GM21360 (cell line): ENCODE measurements at regions not wholly inside any gene's neighbourhood (a gene's known extent, or its start where the extent isn't known, plus 50 kb on each side); places are given as distances from the start of the nearest gene placed in this dataset.
"Not testable (repeated sequence)": the region's sequence is repeated elsewhere in the genome, so short reads cannot be mapped to it uniquely, and the experiment has no call there.

Experiments used
- ATAC-seq: cut with Tn5 transposase; IDR thresholded peaks from one replicate; pipeline ENCODE4 v1.9.1; 2021; ENCODE audit warnings: mild to moderate bottlenecking, moderate library complexity; ENCODE audit not compliant: unreplicated experiment

DNA sequence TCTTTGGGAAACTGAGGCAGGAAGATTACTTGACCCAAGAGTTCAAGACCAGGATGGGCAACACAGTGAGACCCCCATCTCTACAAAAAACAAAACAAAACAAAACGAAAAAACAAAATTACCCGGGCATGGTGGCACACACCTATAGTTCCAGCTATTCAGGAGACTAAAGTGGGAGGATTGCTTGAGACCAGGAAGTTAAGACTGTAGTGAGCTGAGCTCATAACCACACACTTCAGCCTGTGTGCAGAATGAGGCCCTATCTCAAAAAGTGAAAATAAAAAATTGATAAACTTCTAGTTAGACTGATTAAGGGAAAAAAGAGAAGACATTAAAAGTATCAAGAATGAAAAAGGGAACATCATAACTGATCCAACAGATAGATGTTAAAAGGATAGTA is 154.0 kb downstream of the RHOU start:
- ATAC-seq, result no peak

DNA sequence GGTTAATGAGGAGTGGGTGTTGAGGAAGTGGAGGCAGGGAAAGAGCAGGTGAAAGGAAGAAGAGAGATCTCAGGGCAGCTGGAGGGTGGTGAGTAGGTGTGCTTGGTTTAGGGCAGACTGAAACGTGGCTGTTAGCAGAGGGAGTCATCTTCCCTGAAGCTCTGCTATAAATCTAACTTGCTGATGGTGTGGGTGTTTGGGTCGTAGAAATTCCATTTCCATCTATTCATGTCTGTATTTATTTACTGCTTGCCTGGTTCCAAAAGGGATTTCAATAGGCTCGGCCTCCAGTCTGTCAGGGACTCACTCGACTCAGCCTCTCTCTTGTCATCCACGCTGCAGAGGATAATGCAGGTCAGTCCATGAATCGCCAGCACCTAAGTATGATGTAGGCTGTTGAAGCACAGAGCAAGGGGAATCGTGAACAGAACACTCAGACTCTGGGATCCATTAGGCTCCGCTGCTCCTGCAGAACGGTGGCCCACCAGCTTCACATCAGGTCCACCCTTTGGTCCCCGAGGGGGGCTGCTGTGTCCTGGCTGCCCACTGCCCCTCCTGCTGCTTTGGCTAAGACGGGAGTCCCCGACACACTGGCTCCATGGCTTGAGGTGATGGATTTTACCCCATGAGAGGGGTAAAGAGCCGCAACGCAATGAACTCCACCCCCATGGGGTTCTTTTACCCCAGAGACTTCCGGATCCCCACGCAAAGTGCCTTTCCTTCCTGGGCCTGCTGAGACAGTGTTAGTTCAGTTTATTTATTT is 156.2 kb downstream of the RHOU start:
- no peak for ATAC-seq

DNA sequence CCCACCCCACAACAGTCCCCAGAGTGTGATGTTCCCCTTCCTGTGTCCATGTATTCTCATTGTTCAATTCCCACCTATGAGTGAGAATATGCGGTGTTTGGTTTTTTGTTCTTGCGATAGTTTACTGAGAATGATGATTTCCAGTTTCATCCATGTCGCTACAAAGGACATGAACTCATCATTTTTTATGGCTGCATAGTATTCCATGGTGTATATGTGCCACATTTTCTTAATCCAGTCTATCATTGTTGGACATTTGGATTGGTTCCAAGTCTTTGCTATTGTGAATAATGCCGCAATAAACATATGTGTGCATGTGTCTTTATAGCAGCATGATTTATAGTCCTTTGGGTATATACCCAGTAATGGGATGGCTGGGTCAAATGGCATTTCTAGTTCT is 156.9 kb downstream of the RHOU start:
- not testable (repeated sequence) for ATAC-seq

DNA sequence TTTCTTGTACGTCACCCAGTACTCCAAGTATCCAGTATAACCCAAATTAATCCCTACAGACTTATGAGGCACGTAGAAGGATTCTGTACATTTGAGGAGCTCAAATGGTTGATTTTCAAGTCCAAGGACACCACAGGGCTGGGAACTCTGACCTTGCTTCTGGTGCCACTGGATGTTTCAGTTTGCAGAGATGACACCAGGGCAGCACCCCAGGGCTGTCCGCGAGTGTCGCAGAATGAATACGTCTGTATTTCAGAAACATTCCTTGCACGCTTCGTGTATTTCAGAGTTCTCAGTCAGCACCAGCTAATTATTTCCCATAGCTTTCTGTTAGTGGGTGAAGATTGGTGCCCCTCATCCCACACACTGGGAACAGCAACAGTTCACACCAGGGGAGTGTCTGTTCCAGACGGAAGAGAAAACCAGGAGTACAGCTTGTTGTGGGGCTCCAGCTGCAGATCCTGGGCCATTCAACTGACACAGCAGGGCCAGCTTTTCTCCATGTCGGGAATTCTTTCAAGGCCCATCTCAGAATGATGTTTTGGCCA is 159.2 kb downstream of the RHOU start:
- ATAC-seq, result no peak

DNA sequence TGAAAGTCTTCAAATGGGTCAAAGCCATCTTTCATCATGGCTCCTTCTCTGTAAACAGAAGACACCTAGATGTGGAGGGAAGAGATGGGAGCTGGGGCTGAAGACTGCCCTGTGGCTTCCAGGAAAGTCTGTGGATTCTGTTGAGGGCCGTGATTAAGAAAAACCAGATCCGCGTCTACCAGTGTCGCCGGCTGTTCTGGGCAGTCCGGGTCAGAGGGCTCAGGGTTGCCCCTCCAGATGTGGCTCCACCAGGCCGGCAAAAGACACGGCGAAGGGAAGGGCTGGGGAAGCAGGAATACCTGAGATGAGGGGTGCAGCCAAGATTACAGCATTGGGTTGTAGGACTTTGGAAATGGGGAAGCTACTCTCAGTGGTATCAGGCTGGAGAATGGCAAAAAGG is 162.6 kb downstream of the RHOU start:
- ATAC-seq, result no peak

DNA sequence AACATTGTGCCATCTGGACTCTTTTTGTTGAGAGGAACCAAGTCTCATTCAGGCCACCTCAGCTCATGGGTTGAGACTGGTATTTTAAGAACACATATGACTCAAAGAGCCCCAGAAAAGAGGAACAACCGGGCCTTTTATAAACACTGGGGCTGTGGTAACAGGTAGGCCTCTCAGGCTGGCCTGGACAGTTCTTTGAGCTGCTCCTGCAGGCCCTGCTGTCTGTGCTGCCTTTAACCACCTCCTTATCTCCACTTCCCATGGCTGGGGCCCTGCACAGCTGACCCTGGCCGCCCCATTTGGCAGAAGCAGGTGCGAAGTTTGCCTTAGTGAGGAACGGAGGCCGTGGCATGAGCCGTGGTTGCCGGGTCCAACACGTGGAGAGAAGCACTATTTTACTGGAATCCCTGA is 163.3 kb downstream of the RHOU start:
- no peak for ATAC-seq

DNA sequence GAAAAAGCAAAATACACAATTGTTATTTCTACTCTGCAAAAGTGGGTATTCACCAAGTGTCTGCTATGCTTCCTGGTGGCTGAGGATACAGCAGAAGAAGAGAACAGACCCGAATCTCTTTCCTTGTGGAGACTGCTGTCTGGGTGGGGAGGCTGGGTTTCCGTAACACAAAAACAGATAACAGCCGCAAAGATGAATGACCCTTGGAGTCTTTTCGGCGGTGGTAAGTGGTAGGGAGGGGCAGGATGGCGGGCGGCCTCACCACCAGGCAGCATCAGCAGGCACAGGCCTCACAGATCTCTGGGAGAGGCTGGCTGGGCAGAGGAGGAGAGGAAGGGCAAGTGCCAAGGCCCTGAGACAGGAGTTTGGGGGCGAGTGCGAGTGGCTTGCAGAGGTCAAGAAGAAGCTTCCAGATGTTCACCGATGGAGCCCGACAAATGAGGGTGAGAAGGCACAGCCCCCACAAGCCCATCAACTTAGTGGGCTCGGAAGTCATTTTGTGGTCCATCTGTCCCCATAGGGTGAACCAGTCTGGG is 164.2 kb downstream of the RHOU start:
- ATAC-seq, result no peak

DNA sequence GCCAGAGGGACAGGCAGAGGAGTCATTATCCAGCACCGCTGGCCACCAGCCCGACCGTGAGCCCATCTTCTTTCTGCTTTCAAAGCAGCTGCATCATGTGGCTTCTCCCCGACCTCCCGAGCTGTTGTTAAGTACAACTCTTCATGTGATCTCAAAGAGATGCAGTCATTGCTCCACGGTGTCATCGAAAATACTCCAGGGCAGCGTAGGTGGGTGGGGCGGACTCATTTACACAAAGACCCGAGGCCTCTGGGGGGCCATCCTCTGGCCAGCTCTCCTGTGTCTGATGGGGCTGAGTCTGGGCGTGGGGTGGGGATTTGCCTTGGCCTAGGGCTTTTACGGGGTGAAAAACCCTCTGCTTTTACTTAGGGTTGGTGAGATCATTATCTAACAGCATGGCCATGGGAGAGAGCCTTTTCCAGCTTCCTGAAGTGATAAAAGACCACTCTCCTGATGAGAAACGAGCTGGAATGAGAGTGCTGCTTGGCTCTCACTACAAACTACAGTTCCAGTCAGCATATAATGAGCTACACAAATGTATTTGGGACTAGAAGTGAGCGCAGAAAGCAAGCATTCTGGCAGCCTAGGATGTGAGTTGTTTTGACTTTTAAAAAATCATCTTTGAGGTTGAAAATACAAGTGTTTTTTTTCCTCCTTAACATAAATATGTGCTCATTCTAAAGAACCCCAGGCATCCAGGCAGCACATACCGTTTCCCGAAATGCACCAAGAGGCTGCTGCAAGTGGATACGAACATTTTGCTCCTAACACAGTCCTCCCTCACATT is 165.0 kb downstream of the RHOU start:
- ATAC-seq, result no peak

DNA sequence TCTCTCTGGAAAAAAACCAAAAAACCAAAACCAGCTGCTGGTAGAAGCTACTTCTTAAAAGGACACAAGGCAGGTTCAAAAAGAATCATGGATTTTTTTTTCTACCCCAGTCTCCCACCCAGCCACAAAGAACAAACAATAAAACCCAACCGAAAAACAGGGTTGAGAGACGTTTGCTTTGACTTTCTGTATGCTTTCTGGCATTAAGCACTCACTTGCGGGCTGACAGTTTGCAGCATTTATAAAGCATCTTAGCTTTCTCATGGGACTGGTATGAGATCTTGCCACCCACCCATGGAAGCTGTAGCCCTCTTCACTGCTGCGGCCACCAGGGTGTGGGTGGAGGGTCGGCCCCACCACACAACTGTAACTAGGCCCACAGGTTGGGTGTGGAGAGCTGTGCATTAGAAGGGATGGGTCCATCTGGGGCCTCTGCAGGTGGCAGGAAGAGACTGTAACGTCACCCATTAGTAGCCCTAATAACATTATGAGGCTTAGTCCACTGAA is 165.7 kb downstream of the RHOU start:
- no peak for ATAC-seq

DNA sequence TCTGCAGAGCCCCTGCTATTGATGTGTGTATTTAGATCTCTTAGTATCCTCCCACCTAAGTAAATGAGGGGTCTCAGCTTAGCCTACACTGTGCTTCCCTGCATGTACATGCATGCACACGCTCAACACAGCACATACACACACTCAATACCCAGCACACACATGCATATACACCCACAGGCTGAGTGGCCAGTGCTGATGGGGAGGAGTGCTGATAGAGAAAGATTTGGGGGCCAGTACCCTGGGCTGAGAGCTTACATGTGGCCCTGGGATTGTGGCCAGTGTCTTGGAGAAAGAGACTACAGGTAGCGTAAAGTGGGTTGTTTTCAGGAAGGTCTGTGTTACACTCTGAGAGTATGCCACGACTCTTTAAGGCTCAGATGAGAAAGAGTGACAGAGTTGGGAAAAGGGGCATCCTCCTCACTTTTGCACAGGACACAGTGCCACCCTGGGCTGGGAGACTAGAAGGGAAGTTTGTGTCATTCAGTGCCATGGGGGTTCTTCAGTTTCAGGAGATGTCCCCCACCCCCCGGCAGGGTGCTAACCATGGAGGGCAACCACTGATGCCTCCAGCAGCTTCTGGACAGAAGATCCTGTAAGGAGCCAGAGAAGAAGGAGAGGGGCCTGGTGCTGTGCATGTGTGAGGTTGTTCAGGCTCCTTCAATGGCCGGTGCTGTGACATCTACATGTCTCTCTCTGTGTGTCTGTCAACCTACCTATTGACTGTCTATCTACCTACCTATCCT is 166.8 kb downstream of the RHOU start:
- no peak for ATAC-seq

DNA sequence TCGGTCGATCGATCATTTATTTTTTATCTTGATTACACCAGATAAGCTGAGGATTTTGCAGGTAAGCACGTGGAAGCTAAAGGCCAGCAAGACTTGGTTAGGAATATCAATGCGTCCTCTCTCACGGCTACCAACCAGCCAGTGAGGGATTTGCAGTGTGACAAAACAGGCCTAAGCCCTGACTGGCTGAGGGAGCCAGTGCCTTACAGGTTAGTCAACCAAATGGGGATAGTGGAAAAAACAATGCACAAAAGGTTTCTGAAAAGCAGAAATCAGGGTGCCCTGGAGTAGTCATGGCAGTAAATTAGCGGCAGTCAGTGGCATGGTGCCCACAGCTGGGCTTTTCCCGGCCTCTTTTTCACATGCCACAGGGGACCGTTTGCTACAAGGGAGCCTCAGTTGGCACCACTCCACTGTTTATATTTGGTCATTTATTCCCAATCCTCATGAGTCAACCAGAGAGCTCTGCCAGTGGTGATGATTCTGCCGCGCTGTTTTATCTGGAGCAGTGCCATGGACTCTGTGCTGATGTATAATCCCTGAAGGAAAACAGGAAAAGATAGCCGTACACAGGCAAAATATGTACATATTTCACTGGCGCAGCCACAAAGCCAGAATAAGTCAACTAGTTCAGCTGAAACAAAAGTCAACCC is 167.6 kb downstream of the RHOU start:
- ATAC-seq, result no peak

DNA sequence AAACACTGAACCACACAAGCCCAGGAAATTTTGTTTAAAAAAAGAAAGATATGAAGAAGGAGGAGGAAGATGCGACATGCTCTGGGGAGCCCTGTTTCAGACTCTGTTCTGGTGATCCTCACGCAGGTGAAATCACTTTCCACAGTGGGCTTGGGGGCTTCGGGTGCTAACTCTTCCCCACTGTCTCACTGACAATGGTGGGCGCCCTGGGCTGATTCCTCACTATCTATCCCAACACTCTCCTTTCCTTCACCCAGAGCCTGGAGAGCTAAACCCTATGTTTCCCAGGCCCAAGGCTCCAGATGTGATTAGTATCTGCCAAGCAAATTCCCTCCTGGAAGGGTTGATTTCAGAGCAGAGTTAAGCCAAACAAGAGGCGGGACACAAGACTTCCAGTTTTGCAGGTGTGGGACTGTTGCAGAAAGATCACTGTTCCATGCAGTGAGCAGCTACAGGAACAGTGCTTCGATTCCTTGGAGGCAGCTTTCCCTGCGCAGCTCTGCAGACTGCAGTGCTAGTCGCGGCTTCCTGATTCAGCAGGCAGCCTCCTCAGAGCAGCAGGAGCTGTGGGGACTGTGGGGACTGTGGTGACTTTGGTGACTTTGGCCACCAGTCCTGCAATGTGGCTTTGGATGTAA is 168.3 kb downstream of the RHOU start:
- no peak for ATAC-seq

DNA sequence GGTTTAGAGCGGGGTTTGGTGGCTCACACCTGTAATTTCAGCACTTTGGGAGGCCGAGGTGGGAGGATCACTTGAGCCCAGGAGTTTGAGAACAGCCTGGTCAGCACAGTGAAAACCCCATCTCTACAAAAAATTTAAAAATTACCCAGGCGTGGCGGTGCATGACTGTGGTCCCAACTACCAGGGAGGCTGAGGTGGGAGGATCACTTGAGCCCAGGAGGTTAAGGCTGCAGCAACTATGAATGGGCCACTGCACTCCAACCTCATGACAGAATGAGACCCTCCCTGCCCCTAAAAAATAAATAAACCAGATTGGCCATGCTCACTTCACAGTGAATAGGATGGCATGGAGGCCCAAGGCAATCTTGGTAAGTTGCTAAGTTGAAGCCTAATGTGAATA is 168.9 kb downstream of the RHOU start:
- ATAC-seq, result no peak

DNA sequence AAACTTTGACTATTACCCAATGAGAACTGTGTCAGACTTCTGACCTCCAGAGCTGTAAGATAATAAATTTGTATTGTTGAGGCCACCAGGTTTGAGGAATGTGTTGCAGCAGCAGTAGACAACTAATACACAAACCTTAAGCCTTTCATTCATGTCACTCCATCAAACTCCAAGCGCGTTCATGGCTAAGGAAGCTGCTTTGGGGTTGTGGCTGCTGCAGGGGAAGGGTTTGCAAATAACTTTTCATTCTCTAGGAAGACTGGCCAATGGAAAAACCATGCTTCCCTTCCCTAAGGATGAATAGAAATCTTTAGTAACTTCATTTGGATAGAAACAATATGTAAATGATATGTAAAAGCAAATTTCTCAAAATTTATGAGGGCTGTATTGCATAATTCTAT is 170.4 kb downstream of the RHOU start:
- no peak for ATAC-seq

DNA sequence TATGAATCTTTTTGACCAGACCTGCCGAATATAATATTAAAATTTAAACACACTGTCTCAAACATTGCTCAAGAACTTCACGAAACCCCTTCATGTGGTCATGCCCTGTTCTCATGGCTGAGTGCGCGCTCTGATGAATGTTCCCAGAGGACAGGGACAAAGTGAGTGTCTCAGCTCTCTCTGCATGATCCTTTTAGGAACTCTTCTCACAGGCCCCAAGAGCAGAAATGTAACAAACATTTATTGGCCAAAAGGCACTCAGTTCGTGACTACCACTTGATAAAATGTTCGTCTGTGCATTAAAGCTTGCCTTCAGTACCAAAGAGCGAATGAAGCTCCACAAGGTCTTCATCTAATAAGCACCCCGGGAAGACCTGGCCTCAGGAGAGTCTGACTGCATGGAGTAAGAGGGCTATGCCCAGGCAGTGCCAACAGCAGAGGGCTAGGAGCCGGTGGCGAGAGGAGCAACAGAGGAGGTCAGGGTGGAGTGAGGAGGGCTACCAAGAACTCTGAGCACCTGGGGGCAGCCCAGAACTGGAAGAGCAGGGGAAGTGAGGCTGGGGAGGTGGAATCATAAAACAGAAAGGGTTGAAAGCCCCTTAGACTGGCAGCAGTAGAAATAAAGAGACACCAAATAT is 171.1 kb downstream of the RHOU start:
- no peak for ATAC-seq

DNA sequence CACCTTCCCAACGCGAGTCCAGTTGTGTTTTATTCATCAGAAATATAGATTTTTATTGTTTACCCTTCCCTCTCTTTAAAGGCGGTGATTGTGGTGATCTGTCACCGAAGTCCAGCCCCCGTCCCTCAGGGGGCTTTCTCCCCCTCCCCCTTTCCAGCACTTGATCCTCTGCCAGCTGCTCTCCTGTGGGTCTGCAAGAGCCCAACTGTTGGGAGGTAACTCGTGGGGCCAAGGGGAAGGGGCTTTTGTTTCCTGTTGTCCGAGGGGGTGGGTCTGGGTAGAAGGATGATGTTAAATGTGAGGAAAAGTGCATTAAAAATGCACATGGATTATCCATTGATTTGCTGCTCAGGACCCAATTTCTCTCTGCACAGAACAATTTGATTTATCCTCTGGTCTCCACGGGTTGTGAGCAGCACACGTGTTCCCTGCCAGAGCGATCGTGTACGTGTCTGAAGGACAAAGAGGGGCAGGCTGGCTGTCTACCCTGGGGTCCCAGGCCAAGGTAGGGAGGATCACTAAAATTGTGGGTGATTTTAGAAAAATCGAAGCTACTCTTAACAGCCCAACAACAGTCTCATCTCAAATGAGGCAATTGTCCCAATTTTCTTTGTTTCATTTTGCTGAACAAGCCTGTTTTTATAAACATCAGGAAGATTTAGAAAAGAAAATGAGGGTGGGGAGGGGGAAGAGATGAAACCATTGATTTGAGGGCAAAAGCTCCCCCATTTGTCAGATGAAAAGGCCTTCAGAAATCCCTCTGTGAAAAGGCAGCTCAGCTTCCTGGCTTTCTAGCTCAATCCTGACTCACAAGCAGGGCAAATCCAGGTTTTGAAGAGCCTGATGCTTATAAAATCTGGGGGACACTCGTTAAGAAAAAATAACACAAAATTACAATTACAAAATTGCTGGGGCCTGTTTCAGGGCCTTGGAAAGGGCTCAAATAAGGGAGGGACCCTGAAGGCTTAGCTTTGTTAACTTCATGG is 176.2 kb downstream of the RHOU start:
- no peak for ATAC-seq

DNA sequence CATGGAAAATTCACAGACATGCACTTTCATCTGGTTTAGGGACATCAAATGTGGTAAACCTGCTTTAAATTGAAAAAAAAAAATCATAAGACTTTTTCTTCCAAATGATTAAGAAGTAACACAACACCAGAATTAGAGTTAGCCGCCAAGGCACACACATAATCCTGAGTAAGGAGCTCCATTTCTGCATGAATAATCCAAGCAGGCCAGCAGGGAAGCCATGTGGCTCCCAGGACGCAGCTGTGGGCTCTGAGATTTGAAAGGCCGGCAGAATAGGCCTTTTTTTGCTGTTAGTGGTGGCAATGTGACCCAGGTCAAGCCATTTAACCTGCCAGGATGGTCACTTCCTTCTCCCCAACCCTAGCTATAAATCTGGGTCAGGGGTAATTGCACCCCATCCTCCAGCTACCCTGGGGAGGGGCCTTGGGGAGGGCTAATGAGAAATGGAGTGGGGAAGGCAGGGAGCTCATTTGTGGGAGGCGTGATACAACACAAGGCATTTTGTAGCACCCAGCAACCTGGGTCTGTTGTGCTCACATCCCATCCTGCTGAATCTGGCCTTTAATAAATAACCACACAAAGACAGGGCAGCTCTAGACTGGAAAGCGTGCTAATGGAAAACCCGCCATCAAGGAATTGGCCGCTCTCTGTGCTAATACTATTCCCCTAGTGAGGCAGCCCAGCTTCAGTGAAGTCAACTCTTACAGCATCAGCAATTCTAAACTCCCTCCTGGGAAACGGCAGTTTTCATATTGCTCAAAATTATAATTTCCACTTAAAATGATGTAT is 178.5 kb downstream of the RHOU start:
- no peak for ATAC-seq

DNA sequence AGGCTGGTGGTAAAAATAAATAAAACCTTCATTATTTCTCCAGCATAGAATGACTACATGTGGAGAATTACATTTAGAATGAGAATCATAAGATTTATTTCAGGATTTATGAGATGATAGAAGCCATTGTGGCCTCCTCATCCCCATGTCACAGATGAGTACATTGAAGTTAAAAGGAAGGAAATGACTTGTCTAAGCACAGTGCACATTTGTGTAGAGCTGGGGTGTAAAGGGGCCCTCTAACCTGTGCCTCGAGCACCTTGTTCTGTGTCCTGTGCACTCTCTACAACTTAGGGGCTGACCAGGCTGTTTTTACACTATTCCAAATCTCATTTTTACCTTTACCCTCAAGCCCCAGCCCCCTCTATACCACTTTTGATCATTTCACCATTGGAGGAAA is 179.4 kb downstream of the RHOU start:
- no peak for ATAC-seq
